Pons (tissue), 1 donor: ENCODE measurements at regions not wholly inside any gene's neighbourhood (a gene's known extent, or its start where the extent isn't known, plus 50 kb on each side); places are given as distances from the start of the nearest gene placed in this dataset.
"Not testable (repeated sequence)": the region's sequence is repeated elsewhere in the genome, so short reads cannot be mapped to it uniquely, and the experiment has no call there.

ENCODE experiments used
- DNase-seq: peaks from one replicate; pipeline ENCODE4 v3.0.0-alpha.2; 2016; ENCODE audit warnings: low spot score

DNA sequence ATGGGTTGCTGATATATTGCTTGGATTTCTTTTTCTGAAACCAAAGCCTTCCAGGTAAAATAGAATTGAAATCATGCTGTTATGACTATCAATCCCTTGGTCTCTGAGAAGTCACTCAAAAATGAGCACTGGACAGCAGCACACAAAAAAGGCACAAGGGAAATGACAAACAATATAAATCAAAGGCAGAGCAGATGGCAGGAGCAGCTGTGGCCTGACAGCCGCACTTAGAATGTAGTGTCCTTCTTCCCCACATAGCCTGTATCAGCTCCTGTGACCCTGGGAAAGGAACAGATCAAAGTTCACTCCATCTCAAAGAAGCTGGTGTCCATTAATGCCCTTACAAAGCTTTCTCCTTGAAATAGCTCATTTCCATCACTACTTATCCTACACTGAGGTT, 326.7 kb downstream of the SUCLG1 start:
- DNase-seq, result no peak

- DNase-seq, result no peak
These were observed 327.7 kb downstream of the SUCLG1 start for GRCh38 chr2:84131278-84131830.

GRCh38 chr2:84129018-84129417, 330.1 kb downstream of the SUCLG1 start:
- DNase-seq, result no peak

GRCh38 chr2:84127812-84128211, 331.3 kb downstream of the SUCLG1 start:
- DNase-seq, result not testable (repeated sequence)

DNA sequence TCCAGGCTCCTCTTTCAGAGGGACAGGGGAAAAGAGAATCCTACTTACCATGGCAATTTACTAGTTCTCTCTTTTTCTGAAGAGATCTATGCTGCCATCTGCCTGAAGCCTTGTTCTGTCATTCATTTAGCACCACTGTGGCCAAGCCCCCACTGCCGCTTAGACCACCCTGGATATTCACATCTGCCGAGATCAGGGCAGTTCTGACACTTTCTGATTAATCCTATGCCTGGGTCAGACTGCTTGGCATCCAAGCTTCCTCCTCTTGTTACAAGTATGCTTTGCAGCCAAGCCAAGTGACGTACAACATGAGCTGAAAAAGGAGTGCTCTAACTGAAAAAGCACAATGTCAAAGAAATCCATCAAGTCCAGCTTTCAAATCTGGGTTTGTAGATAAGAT, 332.6 kb downstream of the SUCLG1 start:
- DNase-seq, result no peak

- no peak for DNase-seq
These were observed 333.0 kb downstream of the SUCLG1 start for GRCh38 chr2:84126084-84126483.

DNA sequence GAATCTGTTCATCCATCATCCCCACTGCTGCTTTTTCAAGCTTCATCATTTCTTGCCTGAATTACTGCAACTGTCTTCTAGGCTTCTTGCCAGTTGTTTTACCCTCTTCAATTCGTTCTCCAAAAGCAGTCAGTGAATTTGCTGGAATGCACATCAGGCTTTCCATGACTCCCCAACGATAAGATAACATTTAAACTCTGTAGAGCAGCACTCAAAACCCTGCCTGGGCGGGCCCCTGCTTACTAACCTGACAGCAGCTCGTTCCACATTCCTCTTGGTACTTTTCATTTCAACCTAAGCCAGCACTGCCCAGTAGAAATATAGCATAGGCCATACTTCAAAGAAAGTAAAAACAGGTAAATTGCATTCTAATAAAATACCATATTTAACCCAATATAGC, 342.9 kb downstream of the SUCLG1 start:
- DNase-seq, result no peak

GRCh38 chr2:84115173-84115857, 343.8 kb downstream of the SUCLG1 start:
- no peak for DNase-seq

- DNase-seq, result not testable (repeated sequence)
These were observed 355.1 kb downstream of the SUCLG1 start for GRCh38 chr2:84103816-84104527.

DNA sequence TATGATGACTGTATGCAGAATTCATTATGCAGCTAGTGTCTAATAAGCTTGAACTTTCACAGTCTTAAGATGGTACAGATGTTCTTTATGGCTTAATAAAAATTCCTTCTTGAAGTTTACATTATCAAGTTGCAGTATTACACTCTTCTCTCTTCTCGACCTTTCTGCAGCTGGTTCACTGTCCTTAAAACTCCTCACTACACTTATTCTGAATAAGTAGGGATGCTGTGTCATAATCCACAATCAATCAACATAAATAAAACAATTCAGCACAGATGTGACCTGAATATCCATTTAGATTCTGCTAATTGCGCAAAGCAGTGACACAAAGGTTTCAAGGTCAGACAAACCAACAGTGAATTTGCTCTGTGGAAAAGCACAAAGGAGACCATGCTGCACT, 356.8 kb downstream of the SUCLG1 start:
- no peak for DNase-seq

DNA sequence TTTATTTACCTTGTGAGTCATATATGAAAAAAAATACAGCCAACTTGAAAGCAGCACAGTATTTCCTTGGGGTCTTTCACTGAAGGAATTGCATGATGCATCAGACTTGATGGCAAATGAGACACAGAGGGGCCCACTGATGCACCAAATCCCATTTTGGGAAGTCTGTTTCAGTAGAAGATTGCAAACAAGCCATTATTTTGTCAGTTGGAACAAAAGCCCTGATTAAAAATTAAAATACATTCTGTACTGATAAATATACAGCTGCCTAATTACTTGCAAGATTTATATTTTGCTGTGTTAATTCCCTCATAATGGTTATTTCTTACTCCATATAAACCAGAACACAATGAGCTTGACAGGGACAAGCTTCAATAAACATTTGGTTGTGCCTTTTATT, 370.4 kb downstream of the SUCLG1 start:
- no peak for DNase-seq

GRCh38 chr2:84085562-84085961, 373.5 kb downstream of the SUCLG1 start:
- no peak for DNase-seq

- DNase-seq, result no peak
These were observed 374.2 kb downstream of the SUCLG1 start for GRCh38 chr2:84084856-84085255.

- no peak for DNase-seq
These were observed 375.1 kb downstream of the SUCLG1 start for GRCh38 chr2:84083984-84084383.

- DNase-seq, result no peak
These were observed 380.6 kb downstream of the SUCLG1 start for GRCh38 chr2:84078471-84078870.

DNA sequence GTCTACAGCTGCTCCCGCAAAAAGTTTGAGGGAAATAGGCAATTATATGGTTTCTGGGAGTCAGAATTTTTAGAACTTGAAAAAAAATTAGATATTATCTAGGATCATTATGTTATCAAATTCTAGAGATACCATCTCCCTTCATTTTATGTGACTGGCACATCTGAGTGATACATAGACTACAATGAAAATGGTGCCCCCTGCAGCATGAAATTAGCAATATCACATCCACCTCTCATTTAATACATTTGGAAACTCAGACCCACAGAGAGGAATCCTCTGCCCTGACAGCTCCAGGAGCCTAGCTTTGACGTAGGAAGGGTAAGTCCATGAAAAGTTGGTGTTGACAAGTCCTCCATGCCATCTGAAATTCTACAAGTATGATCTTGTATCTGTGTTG, 381.6 kb downstream of the SUCLG1 start:
- DNase-seq, result peak; percentile 55

DNA sequence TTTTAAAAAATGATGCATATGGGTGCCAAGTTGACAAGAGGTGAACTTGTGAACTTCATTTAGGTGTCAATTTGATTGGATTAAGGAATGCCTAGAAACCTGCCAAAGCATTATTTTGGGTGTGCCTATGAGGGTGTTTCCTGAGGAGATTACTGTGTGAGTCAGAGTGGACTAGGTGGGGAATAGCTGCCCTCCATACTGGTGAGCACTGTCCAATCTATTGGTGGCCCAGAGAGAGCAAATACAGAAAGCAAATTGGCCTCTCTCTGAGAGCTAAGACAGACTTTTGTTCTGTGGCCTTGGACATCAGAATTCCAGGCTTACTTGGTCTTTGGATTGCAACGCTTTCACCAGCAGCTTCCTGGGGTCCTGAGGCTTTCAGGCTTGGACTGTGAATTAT, 388.0 kb downstream of the SUCLG1 start:
- no peak for DNase-seq

DNA sequence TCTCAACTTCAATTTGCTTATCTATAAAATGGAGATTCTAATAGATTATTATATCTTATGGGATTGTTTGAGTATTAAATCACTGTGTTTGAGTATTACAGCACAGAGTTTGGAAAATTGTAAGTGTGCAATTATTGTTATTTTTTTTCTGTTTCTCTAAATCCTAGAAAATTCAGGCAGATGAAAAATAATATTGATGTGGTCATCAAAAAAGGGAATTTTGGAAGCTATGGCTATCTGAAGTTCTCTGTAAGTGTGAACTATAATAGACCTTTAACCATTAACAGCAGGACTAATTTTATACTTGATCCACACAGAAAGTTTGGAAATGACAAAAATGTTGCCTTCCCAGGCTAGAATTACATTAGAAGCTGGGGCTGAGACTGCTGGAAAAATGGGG, 393.2 kb downstream of the SUCLG1 start:
- DNase-seq, result no peak

DNA sequence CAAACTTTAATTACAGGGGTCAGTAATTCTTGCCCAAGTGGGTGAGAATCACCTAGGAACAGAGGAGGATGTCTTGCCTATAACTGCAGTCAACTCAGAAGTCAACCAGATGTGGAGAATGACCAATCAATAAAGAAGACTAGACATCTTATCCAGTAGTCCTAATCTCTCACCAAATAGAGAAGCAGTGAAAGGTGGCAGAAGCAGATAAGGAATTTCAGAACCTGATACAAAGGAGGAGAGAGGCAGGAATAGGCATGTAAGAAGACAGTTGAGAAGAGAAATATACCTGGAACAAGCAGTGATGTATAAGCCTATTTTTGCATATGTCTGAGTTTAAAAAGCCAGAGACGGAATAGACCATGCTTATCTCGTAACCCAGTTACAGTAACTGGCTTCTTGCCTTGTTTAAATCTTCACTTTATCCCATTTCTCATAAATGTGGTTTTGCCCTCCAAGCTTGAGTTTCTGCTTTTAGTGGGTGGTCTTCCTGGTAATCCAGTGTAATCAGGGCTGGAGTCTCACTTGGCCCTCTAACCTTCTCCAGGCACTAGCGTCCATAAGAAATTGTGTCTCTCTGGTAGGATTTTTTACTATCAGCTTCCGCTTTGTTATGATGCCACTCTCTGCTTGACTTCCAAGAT, 401.0 kb downstream of the SUCLG1 start:
- no peak for DNase-seq

GRCh38 chr2:84055816-84056215, 403.3 kb downstream of the SUCLG1 start:
- DNase-seq, result no peak

- not testable (repeated sequence) for DNase-seq
These were observed 404.5 kb downstream of the SUCLG1 start for GRCh38 chr2:84054577-84054976.

GRCh38 chr2:84052913-84053312, 406.2 kb downstream of the SUCLG1 start:
- DNase-seq, result no peak

DNA sequence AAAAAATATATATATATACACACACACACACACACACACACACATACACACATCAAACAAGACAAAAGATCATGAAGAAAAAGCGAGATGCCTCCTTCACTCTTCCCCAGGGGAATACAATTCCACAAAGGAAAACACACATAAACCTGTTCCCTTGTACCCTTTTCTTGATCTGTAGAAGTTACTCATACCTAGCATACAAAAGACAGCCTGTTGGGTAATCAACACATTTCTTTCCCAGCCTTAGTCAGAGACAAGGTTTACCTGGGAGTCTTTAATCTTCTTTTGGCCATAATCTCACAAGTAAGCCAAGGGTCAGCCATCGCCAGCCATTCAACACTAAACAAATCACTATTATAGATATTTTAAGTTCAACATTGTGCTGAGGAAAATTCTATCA, 407.0 kb downstream of the SUCLG1 start:
- no peak for DNase-seq
